ENCODE measurements at regions not wholly inside any gene's neighbourhood (a gene's known extent, or its start where the extent isn't known, plus 50 kb on each side); places are given as distances from the start of the nearest gene placed in this dataset.

DNA sequence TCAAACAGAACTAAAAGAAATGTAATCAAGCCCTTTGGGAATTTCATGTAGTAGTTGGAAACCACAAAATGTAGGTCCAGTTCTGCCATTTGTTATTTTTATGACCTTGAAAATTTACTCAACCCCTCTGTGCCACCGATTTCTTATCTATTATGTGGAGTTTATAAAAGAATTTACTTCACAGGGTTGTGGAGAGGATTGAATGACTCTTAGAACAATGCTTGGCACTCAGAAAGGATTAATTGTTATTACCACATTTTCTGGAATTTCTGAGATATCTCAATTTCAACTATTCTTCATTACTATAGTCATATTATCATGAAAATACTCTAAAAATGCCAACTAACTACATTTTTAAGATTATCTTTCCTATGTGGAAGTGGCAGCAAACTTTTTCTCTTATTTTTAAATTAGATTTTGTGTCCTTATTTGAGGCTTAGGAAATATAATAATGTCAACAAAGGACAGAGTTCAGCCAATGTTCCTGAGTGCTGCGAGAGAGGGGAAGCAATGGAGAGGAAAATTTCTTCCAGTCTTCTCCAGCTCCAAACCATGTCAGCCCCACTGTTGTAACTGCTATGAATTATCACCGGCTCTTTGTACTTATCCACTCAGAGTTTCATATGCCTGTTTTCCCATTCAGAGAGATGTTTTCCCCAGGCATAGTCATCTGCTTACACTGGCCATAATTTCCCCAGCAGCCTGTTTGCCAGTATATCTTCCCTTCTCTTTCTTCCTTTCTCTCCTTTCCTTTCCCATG, 525.6 kb downstream of the SPATA31D1 start:
- no peak for DNase-seq

- DNase-seq, result no peak
Observed at GRCh38 chr9:82518868-82519267, 530.3 kb downstream of the SPATA31D1 start.

- DNase-seq, result no peak
Observed at GRCh38 chr9:82519332-82519731, 530.8 kb downstream of the SPATA31D1 start.

DNA sequence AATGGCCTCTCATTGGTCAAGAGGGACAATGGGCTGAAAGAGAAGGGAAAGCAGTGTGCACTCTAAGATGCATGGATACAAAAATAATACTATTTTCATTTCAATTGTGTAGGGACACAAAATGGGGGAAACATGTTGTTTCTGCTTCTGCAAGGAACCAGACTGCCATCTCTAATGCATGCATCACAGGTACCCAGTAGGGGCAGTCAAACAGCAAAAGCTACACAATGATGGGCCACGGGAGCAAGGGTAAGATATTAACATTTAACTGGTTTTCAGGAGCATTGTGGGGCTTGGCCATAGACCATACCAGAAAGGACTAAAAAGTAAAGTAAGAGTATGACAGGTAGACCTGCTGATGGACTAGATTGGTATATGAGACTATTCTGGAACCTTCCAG, 535.8 kb downstream of the SPATA31D1 start:
- DNase-seq, result no peak

DNA sequence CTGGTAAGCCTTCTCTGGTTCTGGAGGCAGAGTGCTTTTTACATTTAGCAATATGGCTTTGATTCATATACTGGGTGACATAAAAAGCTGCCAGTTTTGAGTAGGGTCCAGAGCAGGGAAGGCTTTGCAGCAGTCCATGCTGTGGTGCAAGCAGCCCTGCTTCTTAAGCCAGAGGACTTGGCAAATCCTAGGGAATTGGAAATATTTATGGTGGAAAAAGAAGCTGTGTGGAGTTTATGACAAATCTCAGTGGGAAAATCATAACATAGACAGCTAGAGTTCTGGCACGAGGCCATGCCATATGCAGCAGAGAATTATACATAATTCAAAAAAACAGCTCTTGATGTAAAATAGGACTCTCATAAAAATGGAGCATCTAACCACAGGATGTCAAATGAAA, 536.4 kb downstream of the RASEF start:
- no peak for DNase-seq

GRCh38 chr9:82531795-82532194, 531.1 kb downstream of the RASEF start:
- no peak for DNase-seq

- no peak for DNase-seq
Observed at GRCh38 chr9:82532504-82533180, 530.3 kb downstream of the RASEF start.

- DNase-seq, result no peak
Observed at GRCh38 chr9:82535432-82535998, 527.4 kb downstream of the RASEF start.

DNA sequence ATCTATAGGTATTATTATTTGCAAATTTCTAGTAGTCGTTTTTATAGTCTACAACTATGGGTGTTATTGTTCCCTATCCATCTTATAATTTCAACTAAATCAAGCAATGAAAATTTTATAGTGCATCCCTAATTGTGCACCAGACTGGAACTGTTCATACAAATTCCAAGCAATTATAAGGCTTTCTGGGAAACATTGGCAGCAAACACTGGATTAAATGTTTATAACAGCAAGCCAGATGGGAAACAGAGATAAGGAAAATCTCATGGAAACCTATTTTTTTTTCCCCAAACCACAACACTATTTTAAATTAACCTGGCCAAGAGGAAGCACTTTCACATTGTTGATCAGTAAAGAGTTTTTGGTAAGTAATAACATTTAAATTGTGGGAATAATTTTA, 524.3 kb downstream of the RASEF start:
- no peak for DNase-seq

DNA sequence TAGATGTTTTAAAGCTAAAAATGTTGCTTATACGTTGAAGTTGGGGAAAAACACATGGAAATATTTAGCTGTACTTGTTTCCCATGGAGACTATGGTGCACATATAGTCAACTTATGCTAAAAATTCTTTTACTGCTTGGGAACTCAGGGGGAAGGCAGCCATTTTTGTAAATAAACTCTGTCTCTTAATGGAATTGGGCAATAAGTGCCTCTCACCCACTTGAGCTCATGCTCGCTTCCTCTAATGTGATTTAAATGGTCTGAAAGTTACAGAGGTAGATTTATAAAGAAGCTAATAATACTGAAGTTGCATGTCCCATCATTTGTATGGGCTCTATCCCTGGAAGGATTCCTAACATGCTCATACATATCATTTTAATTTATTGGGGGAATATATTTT, 523.8 kb downstream of the RASEF start:
- no peak for DNase-seq

GRCh38 chr9:82539856-82540579, 522.9 kb downstream of the RASEF start:
- DNase-seq, result no peak

GRCh38 chr9:82543726-82544125, 519.2 kb downstream of the RASEF start:
- DNase-seq, result no peak

- DNase-seq, result no peak
Observed at GRCh38 chr9:82546136-82546535, 516.8 kb downstream of the RASEF start.

GRCh38 chr9:82547995-82548394, 514.9 kb downstream of the RASEF start:
- DNase-seq, result no peak

DNA sequence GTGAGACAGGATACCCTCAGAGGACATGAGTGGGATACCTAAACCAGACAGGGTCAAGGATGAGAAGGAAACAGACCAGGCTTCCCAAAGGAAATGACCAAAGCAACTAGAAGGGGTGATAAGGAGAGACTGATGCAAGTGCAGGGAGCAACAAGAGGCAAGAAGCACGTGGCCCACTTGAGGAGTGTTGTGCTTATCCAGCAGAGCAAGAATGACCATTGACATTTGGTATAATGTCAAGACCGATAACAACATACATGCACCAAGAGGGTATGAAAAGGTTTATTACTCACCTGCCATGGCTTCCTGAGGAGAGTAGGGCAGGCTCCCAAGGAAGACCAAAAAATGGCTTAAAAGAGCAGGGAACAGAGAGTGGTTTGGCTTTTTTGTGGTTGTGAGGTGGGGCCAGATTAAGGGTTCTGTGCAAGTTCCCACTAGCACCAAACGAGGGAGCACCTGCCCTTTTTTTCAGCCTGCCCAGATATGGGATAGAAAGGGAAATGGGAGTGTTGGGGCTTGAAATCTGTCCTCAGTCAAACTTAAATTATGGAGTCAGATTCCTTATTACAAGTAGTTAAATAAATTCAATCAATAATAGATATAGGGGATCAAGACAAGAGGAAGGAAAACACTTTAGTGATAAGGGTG, 513.6 kb downstream of the RASEF start:
- no peak for DNase-seq

DNA sequence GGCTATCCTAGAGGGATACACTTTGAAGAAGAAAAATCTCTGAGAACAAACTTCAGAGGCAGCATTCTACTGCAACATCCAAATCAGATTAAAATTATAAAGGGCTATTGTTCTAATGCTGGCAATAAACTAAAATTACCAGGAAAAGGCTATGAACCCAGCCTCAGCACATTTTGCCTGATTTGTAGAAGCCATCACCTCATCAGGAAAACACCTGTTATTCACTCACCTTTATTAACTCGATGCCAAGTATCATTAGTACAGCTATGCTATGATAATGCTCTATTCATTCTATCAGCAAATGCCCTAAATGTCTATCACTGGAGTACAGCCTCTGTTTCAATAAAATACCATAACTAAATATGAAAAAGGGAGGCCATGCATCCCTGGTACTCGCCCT, 510.2 kb downstream of the RASEF start:
- DNase-seq, result no peak

DNA sequence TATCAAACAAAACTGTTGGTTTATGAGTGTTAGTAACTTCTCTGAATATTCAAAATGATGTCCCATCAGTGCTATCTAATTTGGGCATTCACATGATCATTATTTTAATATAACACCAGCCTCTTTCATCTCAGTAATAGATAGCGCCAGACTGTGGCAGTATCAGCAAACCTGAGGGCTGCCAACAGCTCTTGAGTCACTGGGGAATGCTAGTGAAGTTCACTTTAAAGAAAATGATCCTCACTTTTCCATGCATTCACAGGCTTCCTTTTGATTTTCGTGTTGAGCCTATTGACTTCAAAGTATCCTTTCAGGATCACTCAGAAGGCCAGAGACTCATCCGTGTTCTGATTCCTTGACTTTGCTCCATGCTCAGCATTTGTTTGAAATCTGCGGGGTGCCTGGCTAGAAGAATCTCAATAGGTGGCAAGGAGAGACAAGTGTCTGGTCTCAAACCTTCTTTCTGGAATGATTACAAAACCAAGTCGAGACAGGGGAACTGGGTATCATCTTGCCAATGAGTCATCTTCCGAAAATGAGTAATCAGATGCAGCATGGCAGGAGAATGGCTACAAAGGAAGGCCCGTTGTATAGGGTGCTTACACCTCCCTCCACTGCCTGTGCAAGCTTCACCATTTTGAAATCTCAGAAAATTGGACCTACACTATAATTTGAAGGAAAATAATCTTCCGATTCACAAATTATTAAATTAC, 509.1 kb downstream of the RASEF start:
- no peak for DNase-seq

DNA sequence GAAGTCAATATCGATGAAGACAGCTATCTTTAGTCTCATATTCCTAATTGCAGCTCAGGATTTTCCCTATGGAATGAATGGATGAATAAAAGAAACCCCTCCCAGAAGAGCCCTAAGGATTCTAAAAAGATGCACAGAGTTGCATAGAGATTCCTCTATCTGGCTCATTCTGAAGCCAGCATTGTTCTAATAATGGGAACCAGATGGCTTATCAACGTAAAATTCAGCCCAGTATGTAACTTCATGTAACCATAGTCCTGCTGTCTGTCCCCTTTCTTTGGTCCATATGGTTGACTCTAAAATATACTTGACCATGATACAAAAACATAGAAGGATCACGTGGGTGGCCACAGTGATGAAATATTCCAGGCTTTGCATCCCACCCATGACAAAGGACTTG, 508.6 kb downstream of the RASEF start:
- no peak for DNase-seq

GRCh38 chr9:82555031-82555430, 507.9 kb downstream of the RASEF start:
- no peak for DNase-seq

- no peak for DNase-seq
Observed at GRCh38 chr9:82555431-82556051, 507.4 kb downstream of the RASEF start.

GRCh38 chr9:82558346-82558745, 504.6 kb downstream of the RASEF start:
- DNase-seq, result no peak

Data from CD4-positive, alpha-beta T cell treated with Interleukin-1 beta for 1 hour (primary cell).